ENCODE measurements at regions not wholly inside any gene's neighbourhood (a gene's known extent, or its start where the extent isn't known, plus 50 kb on each side); places are given as distances from the start of the nearest gene placed in this dataset.

GRCh38 chr14:85359505-85359904, 170.4 kb upstream of the FLRT2 start:
- TF ChIP-seq CTCF (tag by site-specific recombination; IDR thresholded peaks at IDR 0.05) = no peak
- TF ChIP-seq MYNN (tag by site-specific recombination; IDR thresholded peaks at IDR 0.05; ENCODE audit: borderline replicate concordance) = no peak
- TF ChIP-seq ZNF341 (tag by site-specific recombination; IDR thresholded peaks at IDR 0.05; ENCODE audit: low read depth) = no peak
- TF ChIP-seq ZNF776 (tag by site-specific recombination; IDR thresholded peaks at IDR 0.05; ENCODE audit: borderline replicate concordance) = no peak
- no peak for TF ChIP-seq AEBP2 (tag by site-specific recombination; IDR thresholded peaks at IDR 0.05; ENCODE audit: borderline replicate concordance)
- TF ChIP-seq ZNF354C (tag by site-specific recombination; IDR thresholded peaks at IDR 0.05; ENCODE audit: borderline replicate concordance, low read depth) = no peak
- no peak for TF ChIP-seq PBX3 (CRISPR knock-in tag; IDR thresholded peaks at IDR 0.05)
- no peak for TF ChIP-seq ZSCAN23 (tag by site-specific recombination; IDR thresholded peaks at IDR 0.05)
- no peak for TF ChIP-seq ZNF449 (tag by site-specific recombination; IDR thresholded peaks at IDR 0.05)
- no peak for TF ChIP-seq SP7 (tag by site-specific recombination; IDR thresholded peaks at IDR 0.05)
- no peak for TF ChIP-seq TRIM28 (IDR thresholded peaks at IDR 0.05; ENCODE audit: borderline replicate concordance, low read length)
- TF ChIP-seq ZNF423 (tag by site-specific recombination; IDR thresholded peaks at IDR 0.05) = no peak
